ENCODE measurements at regions not wholly inside any gene's neighbourhood (a gene's known extent, or its start where the extent isn't known, plus 50 kb on each side); places are given as distances from the start of the nearest gene placed in this dataset.

- Histone ChIP-seq H3K36me3 (no peaks in the 10 kb centered on the region), H3K27ac (no peak overlapping the region), H3K9me3 (no peaks in the 10 kb centered on the region), H3K4me1 (no peaks in the 10 kb centered on the region), H3K27me3 (no peaks in the 10 kb centered on the region), H3K4me3 (no peak overlapping the region)
- intact Hi-C loops (cut with DNase I; ENCODE audit: low total_unique reads) = no loop called here
- TF ChIP-seq CTCF (IDR thresholded peaks at IDR 0.05) = no peak
- no peak for TF ChIP-seq POLR2A (IDR thresholded peaks at IDR 0.05)
- DNase-seq = no peak
Measured at GRCh38 chr20:11354846-11355245, 562.8 kb upstream of the BTBD3 start.

GRCh38 chr20:11355345-11355744, 562.3 kb upstream of the BTBD3 start:
- H3K36me3 ChIP-seq = no peaks in the 10 kb centered on the region
- H3K4me3 ChIP-seq = no peak overlapping the region
- no peaks in the 10 kb centered on the region for H3K9me3 ChIP-seq
- intact Hi-C loops (cut with DNase I; ENCODE audit: low total_unique reads) = no loop called here
- H3K4me1 ChIP-seq = no peaks in the 10 kb centered on the region
- H3K27me3 ChIP-seq = no peaks in the 10 kb centered on the region
- DNase-seq = no peak
- H3K27ac ChIP-seq = no peak overlapping the region
- TF ChIP-seq POLR2A (IDR thresholded peaks at IDR 0.05) = no peak
- TF ChIP-seq CTCF (IDR thresholded peaks at IDR 0.05) = no peak

GRCh38 chr20:11356061-11356460, 561.6 kb upstream of the BTBD3 start:
- TF ChIP-seq POLR2A (IDR thresholded peaks at IDR 0.05) = no peak
- TF ChIP-seq CTCF (IDR thresholded peaks at IDR 0.05) = no peak
- H3K27me3 ChIP-seq = no peaks in the 10 kb centered on the region

GRCh38 chr20:11362450-11362849, 555.2 kb upstream of the BTBD3 start:
- Histone ChIP-seq H3K27me3 (no peaks in the 10 kb centered on the region), H3K36me3 (no peaks in the 10 kb centered on the region), H3K4me1 (no peaks in the 10 kb centered on the region), H3K4me3 (no peak overlapping the region), H3K27ac (no peak overlapping the region), H3K9me3 (no peaks in the 10 kb centered on the region)
- no peak for DNase-seq
- intact Hi-C loops (cut with DNase I; ENCODE audit: low total_unique reads) = no loop called here
- TF ChIP-seq POLR2A (IDR thresholded peaks at IDR 0.05) (no peak), CTCF (IDR thresholded peaks at IDR 0.05) (no peak)

More at GRCh38 chr20:11356061-11356460, 561.6 kb upstream of the BTBD3 start:
- intact Hi-C loops (cut with DNase I; ENCODE audit: low total_unique reads) = no loop called here
- H3K9me3 ChIP-seq = no peaks in the 10 kb centered on the region
- no peak for DNase-seq
- H3K4me3 ChIP-seq = no peak overlapping the region
- H3K27ac ChIP-seq = no peak overlapping the region
- H3K36me3 ChIP-seq = no peaks in the 10 kb centered on the region
- no peaks in the 10 kb centered on the region for H3K4me1 ChIP-seq

GRCh38 chr20:11364736-11365135, 553.0 kb upstream of the BTBD3 start:
- TF ChIP-seq CTCF (IDR thresholded peaks at IDR 0.05) (no peak), POLR2A (IDR thresholded peaks at IDR 0.05) (no peak)

More at GRCh38 chr20:11364736-11365135, 553.0 kb upstream of the BTBD3 start:
- Histone ChIP-seq H3K9me3 (no peaks in the 10 kb centered on the region), H3K4me1 (no peaks in the 10 kb centered on the region), H3K4me3 (no peak overlapping the region), H3K27ac (no peak overlapping the region), H3K27me3 (no peaks in the 10 kb centered on the region), H3K36me3 (no peaks in the 10 kb centered on the region)
- DNase-seq = no peak
- intact Hi-C loops (cut with DNase I; ENCODE audit: low total_unique reads) = no loop called here

Data from uterus (tissue), 3 donors.